ENCODE measurements at regions not wholly inside any gene's neighbourhood (a gene's known extent, or its start where the extent isn't known, plus 50 kb on each side); places are given as distances from the start of the nearest gene placed in this dataset.
A peak's percentile ranks its signal among the peaks of the same experiment; 100 is the strongest.
"Not testable (repeated sequence)": the region's sequence is repeated elsewhere in the genome, so short reads cannot be mapped to it uniquely, and the experiment has no call there.

DNA sequence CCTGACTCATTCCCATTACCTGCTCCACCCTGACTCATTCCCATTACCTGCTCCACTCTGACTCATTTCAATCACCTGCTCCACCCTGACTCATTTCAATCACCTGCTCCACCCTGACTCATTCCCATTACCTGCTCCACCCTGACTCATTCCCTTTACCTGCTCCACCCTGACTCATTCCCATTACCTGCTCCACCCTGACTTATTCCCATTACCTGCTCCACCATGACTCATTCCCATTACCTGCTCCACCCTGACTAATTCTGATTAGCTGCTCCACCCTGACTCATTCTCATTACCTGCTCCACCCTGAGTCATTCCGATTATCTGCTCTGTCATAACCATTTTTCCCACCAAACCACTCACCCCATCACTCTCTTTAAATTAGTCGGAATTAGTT, 901.2 kb upstream of the NEGR1 start:
- not testable (repeated sequence) for DNase-seq

DNA sequence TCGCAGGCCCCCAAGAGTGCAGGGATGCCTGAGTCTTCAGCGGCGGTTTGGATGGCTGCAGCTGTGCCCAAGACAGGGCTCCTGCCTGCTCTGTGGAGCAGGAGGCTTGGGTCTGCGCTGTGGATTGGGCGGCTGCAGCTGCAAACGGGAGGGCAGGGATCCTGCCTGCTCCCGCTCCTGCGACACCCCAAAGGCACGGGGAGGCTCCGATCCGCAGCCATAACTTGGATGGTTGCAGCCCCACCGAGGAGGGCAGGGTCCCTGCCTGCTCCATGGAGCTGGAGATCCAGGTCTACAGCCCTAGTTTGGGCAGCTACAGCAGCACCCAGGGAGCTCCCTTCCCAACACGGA, 898.8 kb upstream of the NEGR1 start:
- DNase-seq: no peak

DNA sequence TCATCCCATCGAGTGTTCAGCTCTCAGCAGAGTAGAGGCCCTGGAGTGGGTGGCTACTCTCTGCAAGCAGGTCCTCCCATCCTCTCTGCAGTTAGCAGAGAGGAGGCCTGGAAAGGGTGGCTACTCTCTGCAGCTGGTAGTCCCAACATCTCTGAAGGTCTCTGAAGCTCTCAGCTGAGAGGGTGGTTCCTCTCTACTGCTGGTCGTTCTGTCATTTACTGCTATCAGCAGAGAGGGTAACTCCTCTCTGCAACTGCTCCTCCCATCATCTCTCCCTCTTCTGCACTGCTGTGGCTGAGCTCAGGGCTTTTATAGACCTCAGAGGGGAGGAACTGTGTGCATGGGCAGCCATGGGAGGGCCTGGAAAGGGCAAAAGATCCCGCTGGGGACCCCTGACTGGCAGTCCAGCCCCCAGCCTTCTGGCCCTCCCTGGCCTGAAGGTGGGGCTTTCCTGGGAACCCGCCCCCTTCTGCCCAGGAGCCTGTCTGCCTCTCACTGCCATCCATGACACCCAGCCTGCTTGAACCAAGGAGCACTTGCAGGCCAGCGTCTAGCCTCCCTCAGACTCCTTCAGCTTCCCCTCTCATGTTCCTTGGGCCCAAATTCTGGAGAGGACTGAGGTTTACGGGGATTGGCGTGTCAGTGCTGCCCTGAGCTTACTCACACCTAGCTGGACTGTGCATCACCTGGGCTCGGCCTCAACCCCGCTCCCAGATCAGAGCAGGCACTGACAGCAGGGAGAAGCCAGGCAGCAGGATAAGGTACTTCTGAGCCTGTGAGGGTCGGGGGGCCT, 898.3 kb upstream of the NEGR1 start:
- no peak for DNase-seq

DNA sequence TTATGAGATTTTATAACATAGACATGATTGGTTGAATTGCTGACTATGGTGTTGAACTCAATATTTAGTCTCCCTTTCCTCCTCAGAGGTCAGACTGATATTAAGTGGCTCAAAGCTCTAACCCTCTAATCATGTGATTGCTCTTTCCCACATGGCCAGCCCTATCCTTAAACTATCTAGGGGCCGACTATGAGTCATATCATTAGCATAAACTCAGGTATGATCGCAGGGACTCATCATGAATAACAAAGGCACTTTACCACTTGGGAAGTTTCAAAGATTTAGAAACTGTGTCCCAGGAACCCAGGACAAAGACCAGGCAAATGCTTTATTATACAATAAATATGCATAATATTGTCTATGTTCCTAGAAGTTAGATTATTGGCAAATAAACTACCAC, 894.6 kb upstream of the NEGR1 start:
- DNase-seq: no peak

DNA sequence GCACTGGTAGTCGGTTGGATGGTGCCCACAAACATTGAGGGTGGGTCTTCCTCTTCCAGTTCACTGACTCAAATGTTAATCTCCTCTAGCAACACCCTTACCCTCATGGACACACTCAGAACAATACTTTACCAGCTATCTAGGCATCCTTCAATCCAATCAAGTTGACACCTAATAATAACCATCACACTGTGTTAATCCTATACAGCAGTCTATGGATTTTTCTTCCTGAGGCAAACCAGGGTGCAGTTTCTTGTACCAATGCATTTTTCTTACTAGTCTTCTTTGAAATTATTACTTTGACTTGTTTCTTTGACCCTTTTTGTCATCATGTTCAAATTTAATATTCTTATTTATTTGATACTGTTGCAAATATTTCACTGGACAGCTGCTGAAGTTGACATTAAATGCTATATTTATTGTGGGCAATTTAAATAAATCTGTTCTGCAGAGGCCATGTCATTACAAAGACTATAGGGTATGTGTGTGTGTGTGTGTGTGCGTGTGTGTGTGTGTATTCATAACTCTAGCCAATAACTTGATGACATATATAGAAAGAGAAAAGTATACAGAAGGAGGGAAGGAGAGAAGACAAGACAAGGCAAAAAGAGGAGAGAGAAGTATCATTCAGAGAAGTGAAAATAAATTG, 884.8 kb upstream of the NEGR1 start:
- no peak for DNase-seq

DNA sequence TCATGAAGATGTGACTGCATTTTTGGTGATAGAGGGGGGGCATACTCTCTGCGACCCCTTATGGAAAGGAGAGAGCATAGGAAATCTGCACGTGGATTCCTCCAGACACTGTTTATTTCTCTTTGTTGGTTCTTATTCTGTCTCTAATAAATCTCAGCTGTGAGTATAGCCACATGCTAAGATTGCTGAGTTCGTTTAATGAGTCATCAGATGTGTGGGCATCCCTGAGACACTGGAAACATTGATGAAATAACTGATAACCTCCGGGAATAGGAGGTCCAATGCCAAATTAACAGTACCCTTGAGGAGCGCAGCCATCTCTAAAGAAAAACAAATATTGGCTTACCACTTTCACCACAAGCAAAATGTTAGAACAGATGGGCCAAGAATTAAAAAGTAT, 880.2 kb upstream of the NEGR1 start:
- DNase-seq: no peak

DNA sequence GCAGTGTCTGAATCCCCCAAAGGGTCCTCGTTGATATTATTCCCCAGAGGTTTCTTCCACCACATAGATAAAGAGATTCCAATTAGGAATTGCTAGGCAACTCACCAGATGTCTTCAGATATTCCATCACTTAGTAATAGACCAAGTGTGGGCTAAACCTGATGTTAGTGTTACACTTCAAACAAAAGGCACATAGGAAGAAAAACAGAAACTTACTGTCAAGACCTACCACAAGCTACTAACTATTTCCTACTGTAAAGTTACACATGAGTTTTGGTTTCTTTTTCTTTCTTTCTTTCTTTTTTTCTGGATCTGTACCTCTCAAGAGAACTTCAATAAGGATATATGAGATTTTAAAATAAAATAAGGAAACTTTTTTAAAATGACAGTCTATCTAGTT, 879.1 kb upstream of the NEGR1 start:
- no peak for DNase-seq

DNA sequence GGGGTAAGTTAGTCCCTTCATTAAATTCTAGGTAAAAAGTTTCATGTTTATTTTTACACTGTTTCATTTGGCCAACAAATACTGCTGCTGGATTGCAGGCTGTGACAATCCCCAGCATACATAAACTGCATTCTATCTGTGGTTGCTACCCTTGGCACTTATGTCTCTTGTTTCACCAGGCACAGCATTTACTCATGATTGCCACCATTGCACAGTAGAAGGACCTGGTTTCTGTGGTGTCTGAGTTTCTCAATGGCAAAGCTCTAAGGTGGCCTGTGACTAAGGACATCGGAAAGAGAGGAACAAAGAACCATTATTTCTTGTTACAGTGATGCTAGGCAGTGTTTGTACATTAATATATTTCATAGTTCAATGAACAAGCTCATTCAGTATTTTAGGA, 878.4 kb upstream of the NEGR1 start:
- peak; percentile 66 to 76 for DNase-seq

DNA sequence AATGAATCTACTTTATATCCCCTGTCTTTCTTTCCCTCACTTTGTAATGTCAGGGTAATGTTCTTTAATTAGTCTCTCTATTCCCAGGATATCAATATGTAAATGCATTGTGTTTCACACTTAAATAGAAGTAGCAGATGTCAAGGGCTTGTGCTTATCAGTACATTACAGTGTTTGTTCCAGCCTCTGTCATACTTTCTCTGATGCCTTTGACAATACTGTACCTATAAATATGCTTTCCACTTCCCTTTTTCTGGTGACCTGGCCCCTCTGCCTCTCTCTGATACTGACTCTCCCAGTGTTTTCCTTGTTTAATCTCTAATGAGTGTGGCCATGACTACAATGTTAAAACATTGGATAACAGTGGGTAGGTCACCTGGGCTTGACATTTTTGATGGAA, 862.0 kb upstream of the NEGR1 start:
- no peak for DNase-seq

DNA sequence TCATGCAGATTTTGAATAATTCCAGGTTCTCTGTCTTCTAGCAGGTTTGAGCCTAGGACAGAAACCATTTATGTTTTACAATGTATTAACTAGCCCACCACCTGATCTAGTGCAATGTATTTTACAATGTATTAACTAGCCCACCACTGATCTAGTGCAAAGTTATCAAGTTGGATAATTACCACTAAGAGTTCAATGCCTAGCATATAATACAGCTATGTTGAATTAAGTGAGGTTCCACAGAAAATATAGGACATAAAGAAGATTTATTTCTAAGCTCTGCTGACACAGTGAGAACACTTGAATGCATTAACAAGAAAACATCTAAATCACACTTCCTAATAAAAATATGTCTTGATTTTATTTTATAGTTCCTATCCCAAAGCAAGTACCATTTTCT, 854.6 kb upstream of the NEGR1 start:
- DNase-seq: no peak

DNA sequence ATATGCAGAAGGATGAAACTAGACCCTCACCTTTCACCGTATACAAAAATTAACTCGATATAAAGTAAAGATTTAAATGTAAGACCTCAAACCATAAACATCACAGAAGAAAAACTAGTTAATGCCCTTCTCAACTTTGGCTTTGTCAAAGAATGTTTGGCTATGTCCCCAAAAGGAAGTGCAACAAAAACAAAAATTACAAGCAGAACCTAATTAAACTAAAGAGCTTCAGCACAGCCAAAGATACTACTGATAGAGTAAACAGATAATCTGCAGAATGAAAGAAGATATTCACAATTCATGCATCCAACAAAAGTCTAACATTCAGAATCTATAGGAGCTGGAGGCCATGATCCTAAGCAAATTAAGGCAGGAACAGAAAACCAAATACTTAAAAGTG, 824.6 kb upstream of the NEGR1 start:
- DNase-seq: peak in 1 of 2 experiments; percentile 23

DNA sequence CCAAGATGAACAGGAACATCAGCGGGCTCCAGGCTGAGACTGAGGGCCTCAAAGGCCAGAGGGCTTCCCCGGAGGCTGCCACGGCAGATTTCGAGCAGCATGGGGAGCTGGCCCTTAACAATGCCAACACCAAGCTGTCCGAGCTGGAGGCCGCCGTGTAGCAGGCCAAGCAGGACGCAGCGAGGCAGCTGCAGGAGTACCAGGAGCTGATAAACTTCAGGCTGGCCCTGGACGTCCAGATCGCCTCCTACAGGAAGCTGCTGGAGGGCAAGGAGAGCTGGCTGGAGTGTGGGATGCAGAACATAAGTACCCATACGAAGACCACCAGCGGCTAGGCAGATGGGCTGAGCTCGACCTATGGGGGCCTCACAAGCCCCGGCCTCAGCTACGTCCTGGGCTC, 823.4 kb upstream of the NEGR1 start:
- no peak for DNase-seq

DNA sequence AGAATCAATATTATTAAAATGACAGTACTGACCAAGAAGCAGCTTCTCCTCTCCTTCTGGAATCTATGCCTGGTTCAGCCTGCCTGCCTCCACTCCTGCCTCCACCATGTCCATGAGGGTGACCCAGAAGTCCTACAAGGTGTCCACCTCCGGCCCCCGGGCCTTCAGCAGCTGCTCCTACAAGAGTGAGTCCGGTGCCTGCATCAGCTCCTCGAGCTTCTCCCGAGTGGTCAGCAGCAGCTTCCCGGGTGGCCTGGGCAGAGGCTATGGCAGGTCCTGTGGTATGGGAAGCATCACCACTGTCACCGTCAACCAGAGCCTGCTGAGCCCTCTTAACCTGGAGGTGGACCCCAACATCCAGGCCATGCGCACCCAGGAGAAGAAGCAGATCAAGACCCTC, 822.4 kb upstream of the NEGR1 start:
- no peak for DNase-seq

DNA sequence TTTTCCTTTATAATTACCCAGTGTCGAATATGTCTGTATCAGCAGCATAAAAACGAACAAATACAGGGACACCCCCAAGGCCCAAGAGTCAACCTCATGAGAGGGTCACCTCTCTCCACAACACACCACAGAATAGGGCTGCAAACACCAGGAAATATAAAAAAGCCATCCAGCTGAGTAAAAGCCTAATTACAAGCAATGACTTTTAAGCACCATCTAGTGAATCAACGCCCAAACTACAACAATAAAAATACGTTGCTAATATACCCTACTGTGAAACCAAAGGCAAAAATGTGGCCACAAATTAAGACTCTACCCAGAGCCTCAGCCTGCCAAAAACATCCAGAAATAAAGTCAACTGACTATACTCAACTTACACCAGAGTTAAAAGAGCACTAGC, 817.9 kb upstream of the NEGR1 start:
- peak in 1 of 2 experiments; percentile 6 for DNase-seq

DNA sequence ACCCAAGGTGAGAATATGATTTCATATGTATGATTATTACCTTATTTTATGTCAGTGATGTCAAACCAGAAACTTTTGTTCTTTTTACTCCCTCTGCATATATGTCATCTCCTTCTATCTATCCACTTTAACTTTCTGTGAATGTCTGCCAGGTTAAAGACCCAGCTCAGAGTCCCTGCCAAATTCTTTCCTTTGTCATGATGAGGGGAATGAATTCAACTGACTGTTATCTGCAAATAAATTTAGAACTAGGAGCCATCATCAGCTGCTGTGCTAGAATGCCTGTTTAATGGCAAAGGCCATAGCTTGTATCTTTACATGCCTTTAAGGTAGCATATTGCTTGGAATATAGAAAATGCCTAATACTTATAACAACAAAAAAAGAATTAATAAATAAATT, 815.6 kb upstream of the NEGR1 start:
- no peak for DNase-seq

DNA sequence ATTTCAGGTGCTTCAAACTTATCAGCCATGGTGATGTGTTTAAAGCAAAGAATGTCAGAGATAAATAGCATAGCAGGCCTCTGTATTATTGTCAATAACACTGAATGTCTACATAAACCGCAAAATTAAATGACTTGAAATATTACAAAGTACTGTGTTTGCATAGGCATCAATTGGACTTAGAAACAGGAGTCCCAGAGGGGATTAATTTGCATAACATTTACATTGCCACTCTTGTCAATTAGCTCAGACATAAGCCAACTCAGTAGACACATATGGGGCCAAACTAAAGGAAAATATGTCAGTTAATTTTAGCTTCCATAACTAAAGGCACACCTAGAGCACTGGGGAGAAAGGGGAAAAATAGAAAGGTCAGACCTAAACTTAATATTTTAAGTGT, 814.5 kb upstream of the NEGR1 start:
- DNase-seq: peak; percentile 92 to 96

DNA sequence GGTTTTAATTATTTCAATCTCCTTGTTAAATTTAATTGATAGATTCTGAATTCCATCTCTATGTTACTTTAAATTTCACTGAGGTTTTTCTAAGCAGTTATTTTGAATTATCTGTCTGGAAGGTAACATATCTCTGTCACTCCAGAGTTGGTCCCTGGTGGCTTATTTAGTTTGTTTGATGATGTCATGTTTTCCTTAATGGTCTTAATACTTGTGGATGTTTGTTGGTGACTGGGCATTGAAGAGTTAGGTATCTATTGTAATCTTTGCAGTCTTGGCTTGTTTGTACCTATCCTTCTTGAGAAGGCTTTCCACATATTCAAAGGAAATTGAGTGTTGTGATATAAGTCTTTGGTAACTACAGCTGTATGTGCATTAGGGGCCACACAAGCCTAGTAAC, 810.0 kb upstream of the NEGR1 start:
- DNase-seq: no peak

DNA sequence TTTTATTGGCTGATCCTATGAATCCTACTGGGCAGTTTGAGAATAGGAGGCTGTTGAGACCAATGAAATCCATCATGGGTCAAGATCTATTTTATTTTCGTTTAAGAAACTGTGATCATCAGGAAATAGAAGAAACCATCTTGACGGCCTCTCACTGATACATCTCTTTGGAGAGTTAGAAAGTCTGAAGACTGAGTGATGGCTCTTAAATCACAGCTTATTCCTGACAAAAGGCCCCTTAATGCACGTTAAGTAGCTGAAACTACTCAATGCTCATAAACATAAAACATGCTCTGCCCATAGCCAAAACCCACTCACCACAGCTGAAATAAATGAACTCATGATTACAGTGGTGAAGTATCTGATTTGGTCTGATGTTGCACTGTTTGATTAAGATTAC, 784.5 kb upstream of the NEGR1 start:
- DNase-seq: no peak

DNA sequence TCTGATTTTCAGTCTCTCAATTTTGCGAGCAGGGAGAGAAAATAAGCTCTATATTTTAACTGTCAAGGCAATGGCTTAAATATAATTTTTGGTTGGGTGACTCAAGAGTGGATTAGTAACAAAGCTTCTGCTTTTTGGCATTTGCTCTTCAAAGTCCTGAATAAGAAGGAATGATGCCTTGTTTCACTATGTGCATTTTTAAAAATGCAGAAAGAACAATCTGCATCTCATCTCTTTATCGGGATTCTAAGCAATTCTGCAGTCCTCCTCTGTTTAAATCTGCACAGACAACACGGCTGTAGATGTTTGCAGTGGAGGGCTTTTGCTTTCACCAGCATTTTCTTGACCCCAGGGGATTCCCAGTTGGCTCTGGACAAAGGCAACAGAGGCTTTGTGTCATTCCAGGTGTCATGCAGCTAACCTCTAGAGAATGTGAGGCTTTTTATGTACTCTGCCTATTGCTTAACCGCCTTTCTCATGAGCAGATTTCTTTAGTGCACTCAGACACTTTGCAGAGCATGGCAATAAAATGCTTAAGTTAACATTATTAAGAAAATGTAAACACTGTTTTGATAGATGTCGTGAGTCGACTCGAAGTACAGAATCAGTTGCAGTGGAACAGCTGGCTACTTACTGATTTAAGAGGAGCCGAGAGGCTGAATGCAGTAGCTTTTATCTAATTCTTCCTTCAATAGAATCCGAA, 783.2 kb upstream of the NEGR1 start:
- DNase-seq: peak; percentile 5 to 12

DNA sequence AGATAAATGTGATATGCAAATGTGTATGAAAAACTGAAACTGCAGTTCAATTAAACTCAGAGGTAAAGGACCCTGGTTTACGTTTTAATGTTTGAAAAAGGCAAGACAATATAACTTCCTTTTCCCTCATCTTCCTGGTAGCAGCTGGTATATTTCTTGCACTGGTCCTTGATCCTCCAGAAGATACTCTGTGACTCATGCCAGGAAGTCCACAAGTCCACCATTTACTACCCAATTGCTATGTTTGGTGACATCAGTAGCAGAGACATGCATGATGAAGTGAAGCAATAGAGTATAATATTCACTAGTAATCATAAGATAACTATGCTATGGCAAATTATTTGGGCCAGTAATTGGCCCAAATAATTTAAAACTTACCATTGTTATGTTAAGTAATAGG, 774.5 kb upstream of the NEGR1 start:
- DNase-seq: no peak

DNA sequence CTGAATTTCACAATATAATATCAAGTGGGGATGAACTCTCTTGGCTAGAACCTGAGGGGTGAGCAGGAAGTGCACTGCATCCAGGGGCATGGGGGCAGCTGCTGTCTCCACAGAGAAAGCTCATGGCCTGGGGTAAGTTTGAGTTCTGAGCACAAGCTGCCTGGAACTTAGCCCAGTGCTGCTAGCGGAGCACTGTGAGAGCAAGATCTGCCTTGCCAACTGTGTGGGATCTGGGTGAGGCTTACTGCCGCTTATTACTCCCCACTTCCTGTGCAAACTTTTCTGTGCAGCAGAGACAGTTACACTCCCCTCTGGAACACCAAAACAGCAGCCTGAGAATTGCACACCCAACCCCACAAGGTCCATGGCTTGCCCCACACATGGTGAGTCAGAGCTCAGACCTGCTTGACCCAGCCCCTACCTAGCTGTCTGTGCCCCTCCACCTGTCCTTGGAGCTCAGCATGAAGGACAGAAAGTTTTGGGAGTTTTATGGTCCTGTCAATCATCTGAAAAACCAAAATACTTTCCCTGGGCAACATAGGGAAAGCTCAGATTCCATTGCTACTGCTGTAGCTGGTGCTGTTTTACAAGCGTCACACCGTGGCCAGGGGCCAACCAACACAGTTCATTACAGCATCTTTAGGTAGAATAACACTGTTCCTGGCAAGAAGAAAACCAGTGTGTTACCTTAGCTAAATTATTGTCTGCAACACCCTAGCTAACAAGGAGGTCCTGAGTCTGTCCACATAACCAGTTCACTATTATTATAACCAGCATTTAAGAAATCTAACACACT, 762.1 kb upstream of the NEGR1 start:
- no peak for DNase-seq

DNA sequence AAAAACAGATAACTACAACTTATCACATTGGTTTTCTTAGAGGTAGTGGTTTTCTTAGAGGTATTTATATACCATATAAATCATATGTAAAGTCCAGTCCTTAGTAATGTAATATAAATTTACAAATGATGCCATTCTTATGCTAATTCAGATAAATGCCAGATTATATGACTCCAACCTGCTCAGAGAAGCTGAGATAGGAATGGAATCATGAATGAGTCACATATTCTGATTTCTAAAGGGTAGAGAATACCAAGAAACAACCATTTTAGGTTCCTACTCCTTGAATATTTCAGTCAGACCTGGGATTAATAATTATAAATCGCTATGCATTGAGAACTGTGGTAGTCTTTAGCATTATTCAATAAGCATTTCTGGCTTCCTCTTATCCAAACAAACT, 760.1 kb upstream of the NEGR1 start:
- no peak for DNase-seq

DNA sequence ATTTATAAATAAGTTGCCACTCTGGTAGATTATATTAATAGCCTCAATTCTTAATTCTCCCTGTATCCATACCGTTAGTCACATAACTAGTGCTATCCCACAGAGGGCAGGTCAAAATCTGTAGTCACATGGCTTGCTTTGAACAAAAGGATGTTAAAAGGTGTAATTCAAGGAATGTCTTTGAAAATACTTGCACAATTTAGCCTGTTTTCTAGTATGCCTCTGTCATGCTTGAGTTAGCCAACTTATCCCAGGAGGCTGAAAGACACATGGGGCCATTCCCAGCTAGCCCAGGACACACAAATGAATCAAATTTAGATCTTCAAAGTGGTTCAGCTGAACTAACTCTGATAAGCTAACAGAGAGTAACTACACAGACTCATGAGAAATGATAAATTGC, 758.5 kb upstream of the NEGR1 start:
- DNase-seq: no peak

DNA sequence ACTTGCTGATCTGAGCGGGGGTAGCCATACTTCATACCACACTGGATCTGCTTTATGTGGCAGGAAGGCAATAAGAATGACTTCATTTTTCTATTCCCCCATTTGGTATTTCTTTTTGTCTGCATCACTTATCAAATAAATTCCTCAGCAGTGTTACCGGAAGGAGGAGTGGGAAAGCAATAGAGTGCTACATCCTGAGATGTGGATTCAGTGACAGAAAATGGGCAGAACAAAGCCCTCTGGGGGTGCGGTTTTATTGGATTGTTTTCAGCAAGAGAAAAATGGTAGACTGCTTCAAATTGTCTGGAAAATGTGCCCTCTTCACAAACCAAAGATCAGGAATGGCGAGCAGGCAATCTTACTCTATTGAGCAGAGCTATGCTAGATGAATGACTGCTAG, 751.9 kb upstream of the NEGR1 start:
- DNase-seq: no peak
